ENCODE measurements at regions not wholly inside any gene's neighbourhood (a gene's known extent, or its start where the extent isn't known, plus 50 kb on each side); places are given as distances from the start of the nearest gene placed in this dataset.

- in situ Hi-C loops (cut with HindIII; ENCODE audit: low pct_unique_long_range_greater_than_20kb, low sequenced_read_pairs), result no loop called here
- DNase-seq (ENCODE audit: low read depth, low spot score) (no peak), ATAC-seq (no peak)
- TF ChIP-seq SIN3A (IDR thresholded peaks at IDR 0.05; ENCODE audit: borderline replicate concordance, insufficient read depth, low read depth, low read length) (no peak), POLR2AphosphoS5 (IDR thresholded peaks at IDR 0.05; ENCODE audit: low read depth, low read length) (no peak)
- BruUV-seq (replicated peaks), result no TSS peak
- no peak overlapping the region for H3K4me3 ChIP-seq (ENCODE audit: low read depth in 2 of 2, low read length in 2 of 2)
- no peaks in the 10 kb centered on the region for H3K36me3 ChIP-seq (ENCODE audit: control insufficient read depth, insufficient read depth, low read length)
- no peaks in the 10 kb centered on the region for H3K4me1 ChIP-seq (ENCODE audit: control insufficient read depth, insufficient read depth, low read length)
- ChIA-PET CTCF (no interaction called here), POLR2A (no interaction called here)
- H3K9me3 ChIP-seq (ENCODE audit: control insufficient read depth, insufficient read depth, low read depth, low read length), result 0 out of 2 replicates have a peak, but pooled peaks cover 3% of the 10 kb centered on the region
- no peak overlapping the region for H3K27ac ChIP-seq (ENCODE audit: low read length)
- H3K27me3 ChIP-seq (ENCODE audit: control insufficient read depth, insufficient read depth, low read length), result no peaks in the 10 kb centered on the region
- intact Hi-C loops (cut with micrococcal nuclease; ENCODE audit: unreplicated experiment), result no loop called here
These were observed 766.5 kb downstream of the METTL15 start for GRCh38 chr11:28874706-28875105.

GRCh38 chr11:28871090-28871489 lies 762.9 kb downstream of the METTL15 start:
- no peak for DNase-seq (ENCODE audit: low read depth, low spot score)
- Histone ChIP-seq H3K4me1 (ENCODE audit: control insufficient read depth, insufficient read depth, low read length) (no peaks in the 10 kb centered on the region), H3K27ac (ENCODE audit: low read length) (no peak overlapping the region), H3K4me3 (ENCODE audit: low read depth in 2 of 2, low read length in 2 of 2) (no peak overlapping the region), H3K9me3 (ENCODE audit: control insufficient read depth, insufficient read depth, low read depth, low read length) (0 out of 2 replicates have a peak, but pooled peaks cover 3% of the 10 kb centered on the region), H3K27me3 (ENCODE audit: control insufficient read depth, insufficient read depth, low read length) (no peaks in the 10 kb centered on the region), H3K36me3 (ENCODE audit: control insufficient read depth, insufficient read depth, low read length) (no peaks in the 10 kb centered on the region)
- intact Hi-C loops (cut with micrococcal nuclease; ENCODE audit: unreplicated experiment), result no loop called here
- BruUV-seq (replicated peaks), result no TSS peak
- ChIA-PET POLR2A (no interaction called here), CTCF (no interaction called here)
- in situ Hi-C loops (cut with HindIII; ENCODE audit: low pct_unique_long_range_greater_than_20kb, low sequenced_read_pairs), result no loop called here
- TF ChIP-seq POLR2AphosphoS5 (IDR thresholded peaks at IDR 0.05; ENCODE audit: low read depth, low read length) (no peak), SIN3A (IDR thresholded peaks at IDR 0.05; ENCODE audit: borderline replicate concordance, insufficient read depth, low read depth, low read length) (no peak), REST (IDR thresholded peaks at IDR 0.05; ENCODE audit: insufficient read depth in 1 of 2, low read depth in 2 of 2, low read length in 1 of 2) (no peak), CTCF (IDR thresholded peaks at IDR 0.05) (no peak), TCF7L2 (IDR thresholded peaks at IDR 0.05; ENCODE audit: low read depth, low read length) (no peak)
- no peak for ATAC-seq

- DNase-seq (ENCODE audit: low read depth, low spot score) (no peak), ATAC-seq (no peak)
- Histone ChIP-seq H3K27me3 (ENCODE audit: control insufficient read depth, insufficient read depth, low read length) (no peaks in the 10 kb centered on the region), H3K9me3 (ENCODE audit: control insufficient read depth, insufficient read depth, low read depth, low read length) (no peaks in the 10 kb centered on the region), H3K27ac (ENCODE audit: low read length) (no peak overlapping the region), H3K4me1 (ENCODE audit: control insufficient read depth, insufficient read depth, low read length) (no peaks in the 10 kb centered on the region), H3K36me3 (ENCODE audit: control insufficient read depth, insufficient read depth, low read length) (no peaks in the 10 kb centered on the region), H3K4me3 (ENCODE audit: low read depth in 2 of 2, low read length in 2 of 2) (no peak overlapping the region)
- no TSS peak for BruUV-seq (replicated peaks)
- in situ Hi-C loops (cut with HindIII; ENCODE audit: low pct_unique_long_range_greater_than_20kb, low sequenced_read_pairs), result no loop called here
- ChIA-PET CTCF (no interaction called here), POLR2A (no interaction called here)
- intact Hi-C loops (cut with micrococcal nuclease; ENCODE audit: unreplicated experiment), result no loop called here
- no peak for TF ChIP-seq REST (IDR thresholded peaks at IDR 0.05; ENCODE audit: insufficient read depth in 1 of 2, low read depth in 2 of 2, low read length in 1 of 2)
- TF ChIP-seq SIN3A (IDR thresholded peaks at IDR 0.05; ENCODE audit: borderline replicate concordance, insufficient read depth, low read depth, low read length), result no peak
- TF ChIP-seq TCF7L2 (IDR thresholded peaks at IDR 0.05; ENCODE audit: low read depth, low read length), result no peak
- no peak for TF ChIP-seq CTCF (IDR thresholded peaks at IDR 0.05)
- no peak for TF ChIP-seq POLR2AphosphoS5 (IDR thresholded peaks at IDR 0.05; ENCODE audit: low read depth, low read length)
These were observed 755.2 kb downstream of the METTL15 start for GRCh38 chr11:28863422-28863821.
